ENCODE measurements at regions not wholly inside any gene's neighbourhood (a gene's known extent, or its start where the extent isn't known, plus 50 kb on each side); places are given as distances from the start of the nearest gene placed in this dataset.

DNA sequence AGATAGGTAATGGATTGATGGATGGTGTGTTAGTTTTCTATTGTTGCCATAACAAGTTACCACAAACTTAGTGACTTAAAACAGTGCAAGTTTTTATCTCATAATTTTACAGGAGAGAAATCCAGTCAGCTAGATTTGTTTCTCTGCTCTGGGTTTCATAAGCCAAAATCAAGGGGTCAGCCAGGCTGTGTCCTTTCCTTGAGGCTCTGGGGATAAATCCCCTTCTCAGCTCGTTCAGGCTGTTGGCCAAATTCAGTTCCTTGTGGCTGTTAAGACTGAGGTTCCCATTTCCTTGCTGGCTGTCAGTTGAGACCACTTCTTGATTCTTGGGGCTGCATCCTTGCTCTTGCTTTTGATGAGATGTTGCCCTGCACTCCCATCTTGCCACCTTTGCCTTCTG lies 204.9 kb upstream of the CDH13 start:
- TF ChIP-seq, protein P1, sequence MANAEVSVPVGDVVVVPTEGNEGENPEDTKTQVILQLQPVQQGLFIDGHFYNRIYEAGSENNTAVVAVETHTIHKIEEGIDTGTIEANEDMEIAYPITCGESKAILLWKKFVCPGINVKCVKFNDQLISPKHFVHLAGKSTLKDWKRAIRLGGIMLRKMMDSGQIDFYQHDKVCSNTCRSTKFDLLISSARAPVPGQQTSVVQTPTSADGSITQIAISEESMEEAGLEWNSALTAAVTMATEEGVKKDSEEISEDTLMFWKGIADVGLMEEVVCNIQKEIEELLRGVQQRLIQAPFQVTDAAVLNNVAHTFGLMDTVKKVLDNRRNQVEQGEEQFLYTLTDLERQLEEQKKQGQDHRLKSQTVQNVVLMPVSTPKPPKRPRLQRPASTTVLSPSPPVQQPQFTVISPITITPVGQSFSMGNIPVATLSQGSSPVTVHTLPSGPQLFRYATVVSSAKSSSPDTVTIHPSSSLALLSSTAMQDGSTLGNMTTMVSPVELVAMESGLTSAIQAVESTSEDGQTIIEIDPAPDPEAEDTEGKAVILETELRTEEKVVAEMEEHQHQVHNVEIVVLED (CRISPR knock-in tag; IDR thresholded peaks at IDR 0.05; ENCODE audit: borderline replicate concordance) = no peak
- TF ChIP-seq, protein P2, sequence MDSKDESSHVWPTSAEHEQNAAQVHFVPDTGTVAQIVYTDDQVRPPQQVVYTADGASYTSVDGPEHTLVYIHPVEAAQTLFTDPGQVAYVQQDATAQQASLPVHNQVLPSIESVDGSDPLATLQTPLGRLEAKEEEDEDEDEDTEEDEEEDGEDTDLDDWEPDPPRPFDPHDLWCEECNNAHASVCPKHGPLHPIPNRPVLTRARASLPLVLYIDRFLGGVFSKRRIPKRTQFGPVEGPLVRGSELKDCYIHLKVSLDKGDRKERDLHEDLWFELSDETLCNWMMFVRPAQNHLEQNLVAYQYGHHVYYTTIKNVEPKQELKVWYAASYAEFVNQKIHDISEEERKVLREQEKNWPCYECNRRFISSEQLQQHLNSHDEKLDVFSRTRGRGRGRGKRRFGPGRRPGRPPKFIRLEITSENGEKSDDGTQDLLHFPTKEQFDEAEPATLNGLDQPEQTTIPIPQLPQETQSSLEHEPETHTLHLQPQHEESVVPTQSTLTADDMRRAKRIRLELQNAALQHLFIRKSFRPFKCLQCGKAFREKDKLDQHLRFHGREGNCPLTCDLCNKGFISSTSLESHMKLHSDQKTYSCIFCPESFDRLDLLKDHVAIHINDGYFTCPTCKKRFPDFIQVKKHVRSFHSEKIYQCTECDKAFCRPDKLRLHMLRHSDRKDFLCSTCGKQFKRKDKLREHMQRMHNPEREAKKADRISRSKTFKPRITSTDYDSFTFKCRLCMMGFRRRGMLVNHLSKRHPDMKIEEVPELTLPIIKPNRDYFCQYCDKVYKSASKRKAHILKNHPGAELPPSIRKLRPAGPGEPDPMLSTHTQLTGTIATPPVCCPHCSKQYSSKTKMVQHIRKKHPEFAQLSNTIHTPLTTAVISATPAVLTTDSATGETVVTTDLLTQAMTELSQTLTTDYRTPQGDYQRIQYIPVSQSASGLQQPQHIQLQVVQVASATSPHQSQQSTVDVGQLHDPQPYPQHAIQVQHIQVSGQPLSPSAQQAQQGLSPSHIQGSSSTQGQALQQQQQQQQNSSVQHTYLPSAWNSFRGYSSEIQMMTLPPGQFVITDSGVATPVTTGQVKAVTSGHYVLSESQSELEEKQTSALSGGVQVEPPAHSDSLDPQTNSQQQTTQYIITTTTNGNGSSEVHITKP (CRISPR knock-in tag; IDR thresholded peaks at IDR 0.05; ENCODE audit: low read depth) = no peak
- TF ChIP-seq POLR2A (IDR thresholded peaks at IDR 0.05; ENCODE audit: insufficient read depth in 1 of 2, low read depth in 2 of 2, low read length in 2 of 2) (no peak), ZFP36 (IDR thresholded peaks at IDR 0.05; ENCODE audit: borderline replicate concordance, low read depth, low read length, partially characterized antibody) (no peak), MAFK (conservative IDR thresholded peaks at IDR 0.05 in 1 of 2, IDR thresholded peaks at IDR 0.05 in 1 of 2; ENCODE audit: low read length in 2 of 2) (no peak), NR2C2 (CRISPR knock-in tag; IDR thresholded peaks at IDR 0.05; ENCODE audit: borderline replicate concordance) (no peak), ZNF83 (CRISPR knock-in tag; IDR thresholded peaks at IDR 0.05; ENCODE audit: borderline replicate concordance) (no peak), EP300 (IDR thresholded peaks at IDR 0.05; ENCODE audit: low read depth in 2 of 2, low read length in 2 of 2) (no peak), EP300 (CRISPR knock-in tag; IDR thresholded peaks at IDR 0.05; ENCODE audit: borderline replicate concordance) (no peak), BHLHE40 (IDR thresholded peaks at IDR 0.05; ENCODE audit: low read length) (no peak), DNMT3B (CRISPR knock-in tag; conservative IDR thresholded peaks at IDR 0.05) (no peak)
- TF ChIP-seq, protein P3, sequence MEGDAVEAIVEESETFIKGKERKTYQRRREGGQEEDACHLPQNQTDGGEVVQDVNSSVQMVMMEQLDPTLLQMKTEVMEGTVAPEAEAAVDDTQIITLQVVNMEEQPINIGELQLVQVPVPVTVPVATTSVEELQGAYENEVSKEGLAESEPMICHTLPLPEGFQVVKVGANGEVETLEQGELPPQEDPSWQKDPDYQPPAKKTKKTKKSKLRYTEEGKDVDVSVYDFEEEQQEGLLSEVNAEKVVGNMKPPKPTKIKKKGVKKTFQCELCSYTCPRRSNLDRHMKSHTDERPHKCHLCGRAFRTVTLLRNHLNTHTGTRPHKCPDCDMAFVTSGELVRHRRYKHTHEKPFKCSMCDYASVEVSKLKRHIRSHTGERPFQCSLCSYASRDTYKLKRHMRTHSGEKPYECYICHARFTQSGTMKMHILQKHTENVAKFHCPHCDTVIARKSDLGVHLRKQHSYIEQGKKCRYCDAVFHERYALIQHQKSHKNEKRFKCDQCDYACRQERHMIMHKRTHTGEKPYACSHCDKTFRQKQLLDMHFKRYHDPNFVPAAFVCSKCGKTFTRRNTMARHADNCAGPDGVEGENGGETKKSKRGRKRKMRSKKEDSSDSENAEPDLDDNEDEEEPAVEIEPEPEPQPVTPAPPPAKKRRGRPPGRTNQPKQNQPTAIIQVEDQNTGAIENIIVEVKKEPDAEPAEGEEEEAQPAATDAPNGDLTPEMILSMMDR (CRISPR knock-in tag; IDR thresholded peaks at IDR 0.05) = no peak
